NCI-H2107 treated with DMSO at 0.1 percent for 48 hours (cell line): ENCODE measurements at regions not wholly inside any gene's neighbourhood (a gene's known extent, or its start where the extent isn't known, plus 50 kb on each side); places are given as distances from the start of the nearest gene placed in this dataset.
"Not testable (repeated sequence)": the region's sequence is repeated elsewhere in the genome, so short reads cannot be mapped to it uniquely, and the experiment has no call there.

Source experiments
- DNase-seq: peaks from one replicate; lab custom pipeline; 2025; ENCODE audit not compliant: unreplicated experiment; lab: John Stamatoyannopoulos, UW

DNA sequence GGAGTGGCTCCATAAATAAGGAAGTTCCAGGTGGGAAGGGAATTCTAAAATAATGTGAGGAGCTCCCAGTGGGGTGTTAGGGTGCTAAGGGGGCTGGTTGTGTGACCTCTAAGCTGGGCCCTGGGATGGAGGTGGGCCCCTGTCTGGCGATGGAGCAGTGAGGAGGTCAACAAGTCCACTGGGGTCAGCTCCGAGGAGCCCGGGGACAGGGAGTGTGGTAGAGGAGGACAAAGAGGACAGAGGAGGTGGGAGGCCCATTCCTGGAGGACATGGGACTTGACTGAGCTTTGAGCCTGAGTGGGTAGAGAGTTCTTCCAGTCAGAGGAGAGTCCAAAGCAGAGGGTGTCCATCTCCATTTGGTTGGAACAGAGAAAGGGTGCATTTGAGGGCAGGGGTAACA, 390.2 kb downstream of the TSHZ3 start:
- DNase-seq = no peak

DNA sequence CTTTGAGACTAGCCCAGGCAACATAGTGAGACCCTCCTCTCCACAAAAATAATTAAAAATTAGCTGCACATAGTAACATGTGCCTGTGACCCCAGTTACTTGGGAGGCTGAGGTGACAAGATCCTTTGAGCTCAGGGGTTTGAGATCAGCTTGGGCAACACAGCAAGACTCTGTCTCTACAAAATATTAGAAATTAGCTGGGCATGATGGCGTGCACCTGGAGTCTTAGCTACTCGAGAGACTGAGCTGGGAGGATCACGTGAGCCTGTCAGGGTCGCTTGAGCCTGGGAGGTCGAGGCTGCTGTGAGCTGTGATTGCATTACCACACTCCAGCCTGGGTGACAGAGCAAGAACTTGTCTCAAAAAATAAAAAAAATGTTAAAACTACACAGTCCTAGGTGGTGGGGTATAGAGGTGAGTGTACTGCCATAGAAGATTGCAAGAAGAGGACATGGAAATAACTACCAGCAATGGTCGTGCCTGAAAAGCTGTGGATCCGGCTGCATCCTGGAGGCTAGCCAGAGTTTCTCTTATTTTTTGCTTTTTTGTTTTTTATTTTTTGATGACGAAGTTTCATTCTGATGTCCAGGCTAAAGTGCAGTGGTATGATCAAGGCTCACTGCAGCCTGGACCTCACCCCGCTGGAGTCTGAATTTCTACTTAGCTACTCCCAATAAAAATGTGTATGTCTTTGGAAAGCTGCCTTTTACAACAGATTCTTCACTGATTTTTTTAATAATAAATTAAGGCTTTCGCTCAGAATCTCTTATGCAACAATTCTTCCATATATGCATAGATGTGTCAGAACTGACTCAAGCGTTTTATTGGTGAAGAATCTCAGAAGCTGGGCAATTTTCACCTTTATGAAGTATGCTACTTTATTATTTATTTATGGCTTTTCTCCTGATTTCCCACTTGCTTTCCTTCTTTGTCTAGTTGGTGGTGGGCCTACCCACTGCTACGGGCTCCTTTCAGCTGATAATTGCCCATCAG, 393.8 kb downstream of the TSHZ3 start:
- DNase-seq = no peak

DNA sequence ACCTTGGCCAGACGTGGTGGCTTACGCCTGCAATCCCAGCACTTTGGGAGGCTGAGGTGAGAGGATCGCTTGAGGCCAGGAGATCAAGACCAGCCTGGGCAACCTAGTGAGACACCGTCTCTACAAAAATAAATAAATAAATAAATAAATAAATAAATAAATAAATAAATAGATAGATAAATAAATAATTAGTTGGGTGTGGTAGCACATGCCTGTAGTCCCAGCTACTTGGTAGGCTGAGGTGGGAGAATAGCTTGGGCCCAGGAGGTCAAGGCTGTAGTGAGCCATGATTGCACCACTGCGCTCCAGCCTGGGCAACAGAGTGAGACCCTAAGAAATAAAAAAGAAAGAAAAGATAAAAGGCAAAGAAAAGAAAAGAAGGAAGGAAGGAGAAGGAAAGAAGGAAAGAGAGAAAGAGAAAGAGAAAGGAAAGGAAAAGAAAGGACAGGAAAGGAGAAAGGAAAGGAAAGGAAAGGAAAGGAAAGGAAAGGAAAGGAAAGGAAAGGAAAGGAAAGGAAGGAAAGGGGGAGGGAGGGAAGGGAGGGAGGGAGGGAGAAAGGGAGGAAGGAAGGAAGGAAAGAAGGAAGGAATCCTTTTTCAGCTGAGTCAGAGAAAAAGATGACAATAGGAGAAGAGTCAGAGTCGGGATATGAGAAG, 404.8 kb downstream of the TSHZ3 start:
- not testable (repeated sequence) for DNase-seq

DNA sequence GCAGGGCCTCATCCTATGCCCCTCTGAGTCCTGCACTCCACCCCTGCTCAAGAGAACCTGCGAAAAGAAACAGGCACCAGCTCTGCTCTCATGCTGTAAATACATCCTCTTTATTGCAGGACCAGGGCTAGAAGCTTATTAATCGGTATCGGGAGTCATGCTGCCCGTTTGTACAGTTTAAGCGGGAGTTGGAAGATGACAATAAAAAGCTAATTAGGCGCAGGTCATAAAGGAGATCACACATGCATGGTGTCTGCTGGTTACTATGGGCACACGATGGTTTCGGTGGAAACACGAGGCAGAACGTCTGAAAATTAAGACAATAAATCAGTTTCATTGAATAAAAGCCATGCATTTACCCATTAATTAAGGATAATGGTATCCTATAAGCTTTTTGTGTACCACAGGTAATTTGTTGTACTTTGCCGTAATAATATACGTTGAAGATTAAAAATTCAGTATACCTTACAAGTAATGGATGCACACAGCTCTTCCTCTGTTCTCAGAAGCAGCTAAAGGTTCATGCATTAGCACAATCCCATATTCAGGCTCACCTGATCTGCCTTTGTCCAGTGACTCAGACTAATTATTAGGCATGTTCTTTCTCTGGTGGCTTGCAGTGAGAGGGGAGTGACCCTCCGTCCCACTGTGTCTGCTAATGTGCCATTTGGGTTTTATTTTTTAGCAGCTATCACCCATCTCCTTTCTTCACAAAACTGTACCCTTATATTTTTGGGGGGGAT, 406.0 kb downstream of the TSHZ3 start:
- no peak for DNase-seq

DNA sequence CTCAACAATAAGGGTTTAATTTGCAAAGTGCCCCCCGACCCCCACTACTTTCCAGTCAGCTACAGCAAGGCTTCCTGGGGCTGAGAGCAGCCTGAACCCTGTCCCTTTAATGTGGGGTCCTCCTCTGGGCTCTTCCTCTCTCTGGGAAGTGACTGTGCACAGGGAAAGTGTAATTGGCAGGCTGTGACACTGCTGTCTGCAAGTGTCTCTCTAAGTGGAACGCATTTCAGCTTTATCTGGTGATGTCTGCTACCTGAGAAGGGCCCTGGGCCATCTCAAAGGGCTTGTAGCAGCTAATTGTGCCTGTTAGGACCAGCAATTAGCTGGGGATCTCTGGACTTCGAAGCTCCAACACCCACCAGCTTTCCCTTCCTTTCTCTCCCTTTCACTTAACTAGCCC, 406.6 kb downstream of the TSHZ3 start:
- DNase-seq = no peak

DNA sequence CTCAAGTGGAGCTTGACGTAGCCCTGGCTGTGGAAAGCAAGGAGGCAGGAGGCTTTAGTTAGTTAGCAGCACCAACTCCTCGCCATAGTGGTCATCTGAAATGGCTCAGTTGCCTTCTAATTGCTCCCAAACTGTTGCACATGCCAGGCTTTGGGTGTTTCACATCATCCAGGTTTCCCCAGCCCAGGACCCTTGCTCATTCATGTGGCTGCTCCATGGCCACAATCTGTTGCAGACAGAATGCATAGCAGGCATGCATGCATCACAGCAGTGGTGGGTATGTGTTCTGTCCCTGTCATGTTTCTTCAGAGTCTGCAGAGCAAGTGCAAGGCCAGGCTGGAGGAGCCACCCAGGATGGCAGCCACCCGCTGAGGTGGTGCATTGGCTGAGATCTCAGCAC, 407.6 kb downstream of the TSHZ3 start:
- DNase-seq = no peak

DNA sequence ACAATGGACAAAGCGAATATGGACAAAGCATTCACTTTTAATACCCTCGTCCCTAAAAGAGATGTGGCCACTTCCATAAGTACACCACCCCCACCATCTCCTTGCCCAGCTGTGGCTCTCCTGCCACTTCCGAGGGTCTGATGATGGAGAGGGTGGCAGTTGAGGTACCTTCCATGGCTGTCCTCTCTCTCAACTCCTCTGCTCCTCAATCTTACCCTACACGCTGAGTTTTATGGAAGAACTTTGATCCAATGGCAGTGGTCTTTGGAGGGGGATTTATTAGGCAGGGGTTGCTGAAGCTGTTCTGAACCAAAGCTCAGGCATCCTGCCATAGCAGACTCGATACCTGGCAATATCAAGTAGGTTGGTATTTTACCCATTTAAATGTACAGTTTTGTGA, 413.0 kb downstream of the TSHZ3 start:
- DNase-seq = no peak

DNA sequence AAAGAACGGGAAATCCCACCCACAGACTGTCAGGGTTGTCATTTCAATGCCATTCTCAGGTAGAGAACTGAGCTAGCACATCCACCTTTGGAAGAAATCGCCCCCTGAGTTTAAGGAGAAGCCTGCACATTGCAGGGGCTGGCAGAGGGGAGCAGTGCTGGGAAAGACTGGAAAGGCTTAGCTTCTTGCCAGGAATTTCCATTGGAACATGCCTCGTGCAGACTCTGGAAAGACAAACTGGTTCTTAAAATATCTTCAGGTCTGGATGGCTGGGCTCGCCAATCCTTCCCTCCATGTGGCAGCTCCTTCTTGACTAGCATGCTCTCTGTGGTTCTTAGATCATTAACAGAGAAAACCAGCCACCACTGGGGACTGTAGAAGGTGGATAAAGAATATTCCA, 414.1 kb downstream of the TSHZ3 start:
- DNase-seq = no peak

DNA sequence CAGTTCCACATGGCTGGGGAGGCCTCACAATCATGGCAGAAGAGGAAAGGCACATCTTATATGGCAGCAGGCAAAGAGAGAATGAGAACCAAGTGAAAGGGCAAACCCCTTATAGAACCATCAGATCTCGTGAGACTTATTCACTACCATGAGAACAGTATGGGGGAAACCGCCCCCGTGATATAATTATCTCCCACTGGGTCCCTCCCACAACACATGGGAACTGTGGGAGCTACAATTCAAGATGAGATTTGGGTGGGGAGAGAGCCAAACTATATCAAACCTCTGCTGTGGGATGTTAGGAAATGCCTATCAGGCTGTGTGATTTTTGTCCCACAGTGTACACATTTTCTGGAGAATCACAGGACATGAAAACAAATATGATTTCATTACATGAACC, 415.8 kb downstream of the TSHZ3 start:
- DNase-seq = not testable (repeated sequence)

DNA sequence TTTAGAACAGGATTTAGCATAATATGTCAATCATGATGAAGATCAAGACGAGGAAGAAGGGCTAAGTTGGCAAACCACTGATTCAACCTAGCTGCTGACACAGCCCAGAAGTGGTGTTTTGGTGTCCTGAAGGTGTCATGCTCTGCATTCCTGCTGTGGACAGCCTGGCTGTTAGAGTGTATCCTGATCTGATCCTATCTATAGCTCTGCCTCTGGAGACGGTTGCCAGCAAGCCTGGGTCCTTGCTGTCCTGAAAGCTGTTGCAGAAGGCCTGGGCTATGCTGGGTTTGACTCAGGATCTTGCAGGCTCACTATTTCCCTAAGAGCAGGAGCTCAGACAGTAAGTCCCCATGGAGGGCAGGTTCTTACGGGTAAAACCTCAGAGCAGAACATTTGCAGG, 416.4 kb downstream of the TSHZ3 start:
- no peak for DNase-seq

DNA sequence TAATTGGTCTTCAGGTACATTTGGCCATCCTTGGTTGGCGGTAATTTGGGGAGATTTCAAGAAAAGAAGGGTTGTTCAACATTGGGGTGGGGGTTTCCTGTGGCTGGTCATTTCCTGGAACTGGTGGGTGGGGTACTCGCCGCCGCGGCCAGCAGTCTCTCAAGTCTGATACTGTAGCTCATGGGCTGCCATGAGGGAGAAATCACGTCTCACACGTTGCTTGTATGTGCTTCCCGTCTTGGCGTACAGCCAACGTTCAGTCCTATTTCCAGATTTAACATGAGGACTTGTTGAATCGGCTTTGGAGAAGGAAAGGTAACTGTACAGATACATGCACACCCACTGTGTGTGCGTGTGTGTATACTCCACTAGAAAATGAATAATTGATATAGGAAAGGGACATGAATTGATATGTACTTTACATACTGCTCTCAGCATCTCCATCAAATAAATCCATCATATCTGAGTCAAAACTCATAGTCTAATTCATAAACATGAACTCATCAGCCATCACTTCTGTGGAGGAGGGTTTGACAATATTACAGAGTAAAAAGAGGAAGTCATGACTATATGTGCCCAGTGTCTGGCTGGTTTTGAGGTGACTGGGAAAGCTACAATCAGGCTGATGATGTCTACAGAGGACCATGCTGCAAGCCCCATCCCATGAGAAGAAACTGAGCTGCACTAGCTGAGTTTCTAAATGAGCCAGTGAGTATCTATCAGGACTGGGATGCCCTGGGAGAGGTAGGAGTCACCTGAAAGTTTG, 418.1 kb downstream of the TSHZ3 start:
- DNase-seq = no peak

DNA sequence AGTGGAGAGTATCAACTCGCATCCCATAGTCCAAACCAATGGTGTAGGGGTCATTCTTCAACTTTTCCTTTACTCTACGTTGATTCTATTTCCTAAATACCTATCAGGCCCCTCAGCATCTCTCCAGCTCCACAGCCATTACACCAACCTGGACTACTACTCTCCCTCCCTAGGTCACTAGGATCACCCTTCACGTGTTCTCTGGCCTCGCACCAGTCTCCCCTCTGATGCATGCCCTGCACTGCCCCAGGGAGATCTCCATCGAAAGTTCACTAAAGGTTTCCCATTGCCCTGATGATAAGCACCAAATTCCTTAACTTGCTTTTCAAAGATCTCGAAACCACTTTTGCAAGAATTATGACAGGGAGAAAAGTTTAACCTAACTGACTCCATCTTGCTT, 421.5 kb downstream of the TSHZ3 start:
- no peak for DNase-seq

DNA sequence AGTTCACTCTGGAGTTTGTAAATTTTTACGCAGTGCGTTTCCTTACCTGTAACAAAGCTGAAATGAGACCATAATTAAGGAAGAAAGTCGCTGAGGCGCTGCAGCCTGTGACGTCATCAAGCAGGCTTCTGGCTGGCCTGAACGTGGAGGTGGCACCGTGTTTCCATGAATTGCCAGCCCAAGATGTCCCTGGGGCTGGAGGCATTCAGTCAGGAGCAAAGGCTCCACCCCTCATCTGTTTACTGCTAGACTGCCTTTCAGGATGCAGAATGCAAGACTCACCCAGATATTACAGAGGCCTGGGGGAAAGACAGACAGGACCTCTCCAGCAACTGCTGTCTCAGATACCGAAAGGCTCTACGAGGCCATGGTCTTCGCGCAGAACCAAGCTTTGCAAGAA, 424.6 kb downstream of the TSHZ3 start:
- DNase-seq = no peak

DNA sequence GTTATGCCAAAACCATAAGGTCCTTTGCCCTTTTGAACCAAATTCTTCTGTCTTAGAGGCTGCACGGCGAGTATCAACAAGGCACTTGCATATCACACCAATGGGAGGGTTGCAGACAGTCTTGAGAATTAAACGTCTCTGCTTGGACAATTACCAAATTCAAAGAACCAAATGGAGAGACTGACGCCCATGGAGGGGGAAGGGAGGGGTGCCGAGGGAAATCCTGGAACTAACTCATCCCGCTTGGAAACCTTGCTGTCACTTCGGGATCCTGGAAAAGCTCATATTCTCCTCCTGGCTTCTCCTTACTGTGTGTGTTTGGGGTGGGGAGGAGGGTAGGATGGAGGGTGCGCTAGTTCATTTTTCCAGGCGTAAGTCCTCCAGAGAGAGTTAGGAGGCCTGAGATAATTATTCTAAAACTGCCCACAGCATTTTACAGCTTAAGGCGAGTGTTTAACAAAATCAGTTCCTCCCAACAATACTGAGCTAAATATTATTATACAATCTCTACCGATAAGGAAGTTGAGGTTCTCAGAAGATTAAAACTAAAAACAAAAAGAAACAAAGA, 425.1 kb downstream of the TSHZ3 start:
- DNase-seq = no peak

DNA sequence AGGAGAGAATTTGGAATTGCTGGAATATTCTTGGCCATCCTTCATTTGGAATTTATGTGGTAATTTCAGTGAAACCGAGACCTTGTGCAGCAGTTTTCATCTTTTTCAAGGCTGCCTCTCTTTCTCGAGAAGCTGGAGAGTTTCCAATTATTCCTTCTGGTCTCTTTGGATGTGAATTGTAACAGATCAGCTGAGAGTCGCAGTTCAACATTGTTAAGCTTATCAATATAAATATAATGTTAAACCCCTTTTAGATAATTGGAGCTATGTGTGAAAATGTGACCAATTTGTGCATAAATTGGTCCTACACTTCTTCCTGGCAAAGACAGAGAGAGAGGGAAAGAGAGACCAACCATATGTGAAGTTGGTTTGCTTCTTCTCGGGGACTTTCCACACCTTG, 425.6 kb downstream of the TSHZ3 start:
- DNase-seq = no peak

DNA sequence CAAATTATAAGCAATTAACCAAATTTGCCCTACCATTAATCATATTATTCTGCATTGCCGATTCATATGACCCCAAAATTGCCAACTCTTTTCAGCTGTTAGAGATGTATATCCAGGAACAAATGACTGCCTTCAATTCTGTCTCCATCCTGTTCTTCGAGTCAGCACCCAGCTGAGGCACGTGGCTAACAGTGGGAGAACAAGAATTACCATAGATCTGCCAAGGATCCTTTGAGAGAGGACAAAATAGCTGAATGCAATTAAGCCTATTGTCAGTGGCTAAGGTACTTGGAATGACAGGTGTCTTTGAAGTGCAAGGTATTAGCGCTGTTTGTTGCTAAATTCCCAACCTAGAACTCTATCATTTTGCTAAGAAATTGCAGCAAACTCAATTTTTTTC, 426.1 kb downstream of the TSHZ3 start:
- no peak for DNase-seq

DNA sequence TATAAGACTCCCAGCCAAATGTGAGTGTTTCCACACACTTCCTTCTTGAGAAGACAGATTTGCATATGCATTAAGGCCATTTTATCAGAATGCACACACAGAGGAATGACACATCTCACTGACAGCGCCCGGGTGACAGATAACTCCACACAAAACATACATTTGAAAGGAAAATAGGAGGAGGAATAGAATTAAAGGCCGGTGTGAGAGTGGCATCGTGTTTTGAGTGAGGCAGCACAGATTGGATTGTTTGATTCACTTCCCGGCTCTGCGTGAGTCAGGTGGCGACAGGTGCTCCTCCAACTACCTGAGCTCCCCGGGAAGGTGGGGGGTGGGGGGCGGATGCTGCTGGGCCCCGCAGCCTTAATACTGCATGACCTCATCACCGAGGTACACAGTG, 429.0 kb downstream of the TSHZ3 start:
- DNase-seq = no peak

DNA sequence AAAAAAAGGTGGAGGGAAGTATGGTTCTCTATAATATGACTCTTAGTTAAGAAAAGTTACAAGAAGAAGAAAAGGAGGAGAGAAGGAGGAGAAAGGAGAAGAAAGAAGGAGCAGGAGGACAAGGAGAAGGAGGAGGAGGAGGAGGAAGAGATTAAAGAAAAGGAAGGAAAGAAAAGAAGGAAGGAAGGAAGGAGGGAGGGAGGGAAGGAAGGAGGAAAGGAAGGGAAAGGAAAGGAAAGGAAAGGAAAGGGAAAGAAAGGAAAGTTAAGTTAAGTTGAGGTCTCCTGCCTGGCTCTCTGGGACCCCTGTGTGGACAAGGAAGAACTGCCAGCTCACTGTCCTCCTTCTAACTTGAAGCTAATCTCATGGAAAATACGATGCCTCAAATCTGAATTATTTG, 429.5 kb downstream of the TSHZ3 start:
- no peak for DNase-seq

DNA sequence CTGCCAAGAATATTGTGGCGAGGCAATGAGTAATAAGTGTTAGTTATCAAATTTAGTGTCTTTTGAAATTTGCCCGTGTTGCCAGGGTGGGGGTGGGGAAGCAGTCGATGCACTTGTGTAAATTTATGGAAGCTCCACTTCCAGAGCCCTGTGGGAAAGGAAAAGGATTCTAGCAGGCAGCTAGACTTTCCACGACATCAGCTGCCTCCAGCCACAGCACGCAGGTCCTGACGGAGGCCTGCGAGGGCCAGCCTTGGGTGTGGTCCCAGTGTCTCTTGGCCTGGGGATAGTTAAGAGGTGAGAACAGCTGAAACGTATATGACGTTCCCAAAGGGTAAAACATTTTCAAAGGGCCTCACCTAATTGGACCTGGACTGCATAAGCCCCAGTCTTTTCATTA, 433.0 kb downstream of the TSHZ3 start:
- no peak for DNase-seq

DNA sequence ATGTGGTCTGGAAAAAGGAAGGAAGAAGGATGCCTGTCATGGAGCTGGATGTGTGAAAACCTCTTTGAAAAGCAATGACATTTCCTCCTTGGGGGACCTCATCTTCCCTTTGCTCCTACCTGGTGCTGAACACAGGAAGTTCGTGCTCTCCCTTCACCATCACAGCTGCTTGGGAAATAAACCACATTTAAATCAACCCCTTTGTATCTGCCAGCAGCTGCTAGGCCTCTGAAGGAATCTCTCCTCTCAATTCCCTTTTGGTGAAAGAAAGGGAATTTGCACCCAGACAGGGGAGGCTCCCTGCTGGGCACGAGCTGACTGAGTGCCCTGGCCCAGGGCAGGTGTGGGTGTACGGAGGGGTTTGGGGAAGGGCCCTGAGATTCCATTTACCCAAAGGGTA, 437.7 kb downstream of the TSHZ3 start:
- no peak for DNase-seq
